ENCODE measurements at regions not wholly inside any gene's neighbourhood (a gene's known extent, or its start where the extent isn't known, plus 50 kb on each side); places are given as distances from the start of the nearest gene placed in this dataset.
A peak's percentile ranks its signal among the peaks of the same experiment; 100 is the strongest.

- no peak for DNase-seq
These were observed 475.1 kb downstream of the TNS1 start for GRCh38 chr2:217527590-217528202.

DNA sequence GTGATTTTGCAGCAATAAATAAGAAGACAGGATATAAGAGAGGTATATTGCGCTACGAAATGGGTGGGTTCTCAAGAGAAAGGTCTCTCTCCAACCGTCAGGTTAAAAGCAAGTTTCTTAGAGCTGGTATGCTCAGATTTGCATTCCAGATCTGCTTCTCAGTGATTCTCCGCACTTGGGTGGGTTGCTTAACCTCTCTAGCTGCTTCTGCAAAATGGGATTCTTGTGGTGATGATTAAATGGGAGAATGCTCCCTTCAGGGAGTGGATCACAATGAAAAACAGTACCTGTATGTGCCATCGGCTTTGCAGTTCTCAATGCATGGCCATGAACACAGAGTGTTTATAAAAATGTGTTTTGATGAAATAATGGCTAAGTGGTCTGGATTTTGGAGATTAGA is 477.7 kb downstream of the TNS1 start:
- DNase-seq, result no peak

DNA sequence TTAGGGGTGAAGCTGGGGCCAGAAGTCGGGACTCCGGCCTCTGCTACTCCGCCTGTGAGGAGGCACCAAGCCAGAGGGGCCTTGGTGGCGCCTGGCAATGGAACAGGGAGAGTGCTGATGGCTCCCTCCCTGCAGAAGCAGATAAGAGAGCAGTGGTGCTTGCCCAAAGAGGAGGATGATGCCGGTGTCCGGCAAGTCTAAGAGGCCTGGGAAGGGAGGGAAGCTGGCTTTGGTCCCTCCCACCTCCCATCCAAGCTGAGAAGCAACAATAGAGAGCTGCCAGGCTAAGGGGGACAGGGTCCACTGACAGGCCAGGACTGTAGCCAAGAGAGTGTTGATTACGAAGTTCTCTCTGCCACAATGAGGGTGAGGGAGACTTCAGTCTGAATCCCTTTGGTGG is 479.5 kb downstream of the TNS1 start:
- DNase-seq, result no peak

- no peak for DNase-seq
These were observed 481.0 kb downstream of the TNS1 start for GRCh38 chr2:217521820-217522219.

DNA sequence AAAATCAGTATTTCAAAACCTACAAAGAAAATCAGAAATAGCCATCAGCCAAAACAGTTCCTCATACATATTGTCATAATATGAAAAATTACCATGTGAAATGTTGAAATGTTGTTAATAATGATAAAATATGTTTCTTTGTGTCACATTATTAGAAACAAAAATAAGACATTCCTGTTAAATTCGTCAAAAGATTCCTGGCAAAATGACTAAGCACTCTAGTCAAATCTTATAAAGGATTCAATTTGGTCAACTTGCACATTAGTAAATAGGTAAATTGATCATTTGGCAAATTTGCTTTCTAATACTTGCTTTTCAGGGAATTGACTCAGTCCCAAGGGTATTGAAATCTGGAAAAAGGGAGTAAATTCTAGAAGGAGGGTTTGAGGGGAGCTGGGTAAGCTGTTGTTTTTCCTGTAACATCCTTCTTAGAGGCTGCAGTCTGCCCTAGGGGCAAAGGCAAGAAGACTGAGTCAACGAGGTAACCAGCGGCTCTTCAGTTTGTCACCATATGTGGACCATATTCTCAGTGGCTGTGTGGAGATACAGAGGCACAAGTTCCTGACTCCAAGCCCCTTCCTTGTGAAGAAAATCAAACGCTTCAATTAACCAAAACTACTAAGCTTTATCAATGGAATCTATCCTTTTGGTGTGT is 482.3 kb downstream of the TNS1 start:
- DNase-seq, result no peak

GRCh38 chr2:217517402-217517801 is 485.4 kb downstream of the TNS1 start:
- no peak for DNase-seq

DNA sequence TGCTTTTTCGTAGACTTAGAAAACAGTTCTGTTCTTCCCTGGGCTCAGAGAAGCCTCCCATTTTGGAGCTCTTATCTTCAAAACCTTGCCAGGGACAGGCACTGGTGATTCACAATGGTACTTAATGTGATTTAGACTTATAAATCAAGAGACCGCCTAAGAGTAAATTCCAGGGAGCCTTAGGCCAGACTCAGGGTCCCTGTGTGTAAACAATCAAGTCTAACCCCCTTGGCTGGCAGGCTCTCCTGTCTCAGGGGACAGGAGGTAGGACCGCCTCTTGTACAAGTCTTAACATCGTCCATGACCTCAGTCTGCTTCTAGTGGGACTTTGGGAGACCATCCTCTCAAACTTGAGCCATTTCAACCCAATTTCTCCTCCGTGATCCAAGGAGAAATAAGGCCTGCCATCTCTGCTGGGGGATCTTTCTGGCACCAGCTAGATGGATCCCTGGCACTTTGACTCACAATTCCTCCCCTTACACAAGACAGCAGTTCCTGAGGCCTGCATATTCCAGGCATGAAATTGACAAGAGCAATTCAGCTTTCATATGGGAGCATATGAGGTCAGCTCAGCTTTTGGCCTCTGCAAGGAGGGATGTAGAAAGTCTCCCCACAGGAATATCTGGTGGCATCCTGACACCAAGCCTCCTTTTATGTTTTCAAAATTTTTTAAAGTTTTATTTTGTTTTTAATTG is 487.0 kb downstream of the TNS1 start:
- no peak for DNase-seq

- no peak for DNase-seq
These were observed 489.5 kb downstream of the TNS1 start for GRCh38 chr2:217513258-217513657.

- DNase-seq, result no peak
These were observed 490.1 kb downstream of the TNS1 start for GRCh38 chr2:217512728-217513127.

DNA sequence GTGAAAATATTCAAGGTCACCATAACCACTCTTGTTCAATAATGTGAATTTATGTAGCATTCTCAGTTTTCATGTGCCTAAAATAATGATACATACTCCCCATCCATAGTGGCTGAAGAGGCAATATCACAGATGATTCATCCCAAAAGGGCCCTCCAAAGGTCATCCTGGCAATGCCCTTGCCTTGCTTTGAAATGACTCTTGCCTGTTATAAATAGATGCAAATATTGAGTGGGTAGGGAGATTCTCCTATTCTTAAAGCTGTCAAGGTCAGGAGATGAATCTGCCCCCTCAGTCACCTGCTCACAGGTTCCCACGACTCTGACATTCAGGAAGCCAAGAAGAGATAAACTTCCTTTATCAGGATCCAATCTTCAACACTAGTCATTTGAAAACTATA is 490.5 kb downstream of the TNS1 start:
- DNase-seq, result no peak

DNA sequence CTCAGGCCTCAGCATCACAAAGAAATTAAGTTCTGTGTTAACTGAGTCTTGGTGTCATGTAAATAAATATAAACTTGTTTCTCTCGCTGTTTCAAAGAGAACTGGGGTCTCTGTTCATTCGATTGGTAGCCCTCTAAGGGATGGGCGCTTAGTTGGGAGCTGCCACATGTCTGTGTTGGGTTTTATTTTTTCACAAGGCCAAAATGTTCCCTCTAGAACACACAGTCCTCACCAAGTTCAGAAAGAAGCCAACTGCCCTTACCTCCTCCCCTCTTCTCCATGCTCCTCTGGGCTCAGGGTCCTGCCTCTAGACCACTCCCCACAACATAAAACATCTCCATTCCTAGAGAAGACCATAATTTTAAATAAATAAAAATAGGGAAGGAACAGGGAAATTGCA is 490.9 kb downstream of the TNS1 start:
- no peak for DNase-seq

GRCh38 chr2:217510771-217511291 is 492.0 kb downstream of the TNS1 start:
- peak in 51 of 58 donors; percentile 2 to 81 (median 28) for DNase-seq

- no peak for DNase-seq
These were observed 497.5 kb downstream of the TNS1 start for GRCh38 chr2:217505303-217505702.

GRCh38 chr2:217501887-217502286 is 500.9 kb downstream of the TNS1 start:
- no peak for DNase-seq

DNA sequence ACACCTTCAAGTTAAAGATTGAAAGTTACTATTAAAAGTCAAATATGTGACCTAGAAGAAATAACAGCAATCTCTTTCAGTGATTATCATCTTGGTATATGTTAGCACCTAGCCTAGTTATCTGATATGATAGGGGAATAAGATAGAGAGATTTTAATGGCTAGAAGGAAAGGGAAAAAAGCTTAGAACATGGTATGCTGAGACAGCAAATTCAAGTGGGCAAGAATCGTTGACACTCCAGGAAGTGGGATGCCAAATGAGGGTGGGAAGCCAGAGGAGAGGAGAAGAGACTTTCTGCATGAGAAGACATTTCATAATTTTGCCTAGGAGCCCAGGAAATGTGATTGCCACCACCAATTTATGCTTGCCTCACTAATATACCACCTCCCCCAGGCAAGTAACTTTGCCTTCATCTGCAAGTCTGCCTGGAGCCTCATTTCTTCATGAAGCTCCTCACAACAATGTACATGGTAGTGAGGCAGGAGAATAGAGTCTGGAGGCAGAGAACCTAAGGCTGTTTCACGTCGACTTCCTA is 504.9 kb downstream of the TNS1 start:
- DNase-seq, result no peak

DNA sequence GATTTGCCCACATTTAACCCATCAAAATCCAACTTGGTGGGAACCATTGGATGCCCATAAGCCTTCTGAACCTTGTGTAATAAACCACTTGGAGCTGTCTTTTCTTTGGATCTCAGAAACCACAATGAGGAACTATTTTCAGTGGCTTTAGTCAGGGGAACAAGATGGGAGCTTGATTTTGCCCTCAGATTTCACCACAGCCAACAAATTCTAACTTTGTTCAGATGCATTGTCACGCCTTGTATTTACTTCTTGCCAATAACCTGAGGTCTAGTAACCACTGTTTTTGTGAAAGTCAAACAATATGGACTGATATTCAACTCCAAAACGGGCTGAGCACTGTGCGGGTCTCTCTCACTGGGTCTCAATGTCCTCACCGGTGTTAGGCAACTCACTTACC is 508.2 kb downstream of the TNS1 start:
- no peak for DNase-seq

GRCh38 chr2:217491271-217491670 is 511.5 kb downstream of the TNS1 start:
- no peak for DNase-seq

- DNase-seq, result no peak
These were observed 513.4 kb downstream of the TNS1 start for GRCh38 chr2:217489145-217489960.

GRCh38 chr2:217484046-217484445 is 518.7 kb downstream of the TNS1 start:
- no peak for DNase-seq

DNA sequence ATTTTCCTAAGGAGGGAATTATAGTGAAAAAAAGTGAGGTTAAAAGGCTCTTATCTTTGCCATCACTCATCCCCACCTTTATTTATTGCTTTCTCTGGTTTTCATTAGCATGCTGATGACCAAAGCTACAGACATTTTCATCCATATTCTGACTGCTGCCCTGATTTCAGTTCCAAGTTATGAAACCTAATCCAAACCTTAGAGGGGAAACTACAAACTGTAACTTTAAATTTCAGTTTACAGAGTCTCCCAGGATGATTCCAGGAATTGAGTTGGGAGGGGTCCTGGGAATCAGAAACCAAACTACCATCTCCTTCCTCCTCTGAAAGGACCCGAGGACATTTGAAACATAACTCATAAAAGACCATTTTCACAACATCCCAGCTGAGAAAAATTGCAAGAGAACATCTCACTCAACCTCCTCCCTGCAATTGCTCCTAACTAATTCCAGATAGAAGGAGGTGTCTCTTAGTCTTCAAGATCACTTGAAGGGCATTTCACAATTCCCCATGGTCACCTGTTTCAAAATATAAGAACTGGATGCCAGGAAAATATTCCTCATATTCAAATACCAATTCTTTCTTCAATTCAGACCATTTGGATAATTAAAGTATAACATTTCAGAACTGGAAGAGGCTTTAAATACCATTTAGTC is 520.6 kb downstream of the TNS1 start:
- no peak for DNase-seq

DNA sequence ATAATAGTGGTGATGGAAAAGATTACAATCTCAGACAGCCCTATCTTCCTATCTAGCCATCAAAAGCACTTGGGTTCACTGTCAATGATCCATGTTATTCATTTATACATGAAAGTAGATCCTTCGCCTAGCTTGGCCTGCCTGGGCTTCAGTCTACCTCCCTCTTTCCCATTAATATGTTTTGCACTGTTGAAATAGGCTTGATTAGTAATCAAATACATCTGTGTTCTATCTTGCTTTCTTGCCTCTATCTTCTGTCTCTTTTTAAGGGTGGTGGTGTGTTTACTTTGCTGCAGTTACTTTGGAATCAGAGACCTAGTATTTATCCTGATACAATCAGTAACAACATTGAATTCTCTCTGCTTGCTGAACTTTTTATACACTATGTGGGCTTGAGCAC is 521.2 kb downstream of the TNS1 start:
- no peak for DNase-seq
